Stimulated activated CD4-positive, alpha-beta T cell treated with anti-CD3 and anti-CD28 coated beads, Interleukin-4, amount 100 ng/mL, for 4 hours (primary cell): ENCODE measurements at regions not wholly inside any gene's neighbourhood (a gene's known extent, or its start where the extent isn't known, plus 50 kb on each side); places are given as distances from the start of the nearest gene placed in this dataset.

Experiments used
- DNase-seq, 2 experiments: peaks; one replicate each; pipeline ENCODE4 v3.0.0-alpha.2; 2020

- DNase-seq, result no peak
These were observed 182.4 kb downstream of the TRIM27 start for GRCh38 chr6:28741363-28741762.

GRCh38 chr6:28742668-28743270, 181.0 kb downstream of the TRIM27 start:
- no peak for DNase-seq

GRCh38 chr6:28743271-28743789, 180.5 kb downstream of the TRIM27 start:
- DNase-seq, result no peak

GRCh38 chr6:28747083-28747630, 176.6 kb downstream of the TRIM27 start:
- no peak for DNase-seq

GRCh38 chr6:28747631-28748157, 176.1 kb downstream of the TRIM27 start:
- DNase-seq, result no peak

GRCh38 chr6:28748192-28748591, 175.6 kb downstream of the TRIM27 start:
- no peak for DNase-seq

GRCh38 chr6:28750926-28751458, 172.8 kb downstream of the TRIM27 start:
- no peak for DNase-seq

- no peak for DNase-seq
These were observed 172.3 kb downstream of the TRIM27 start for GRCh38 chr6:28751514-28751913.

GRCh38 chr6:28751963-28752350, 171.8 kb downstream of the TRIM27 start:
- DNase-seq, result no peak

- no peak for DNase-seq
These were observed 166.2 kb downstream of the TRIM27 start for GRCh38 chr6:28757429-28758045.

GRCh38 chr6:28758046-28758817, 165.6 kb downstream of the TRIM27 start:
- DNase-seq, result no peak

- DNase-seq, result no peak
These were observed 165.0 kb downstream of the TRIM27 start for GRCh38 chr6:28758818-28759235.

- no peak for DNase-seq
These were observed 159.6 kb downstream of the TRIM27 start for GRCh38 chr6:28764014-28764723.

- no peak for DNase-seq
These were observed 159.0 kb downstream of the TRIM27 start for GRCh38 chr6:28764761-28765282.

- no peak for DNase-seq
These were observed 157.8 kb downstream of the TRIM27 start for GRCh38 chr6:28765978-28766351.

GRCh38 chr6:28766426-28766825, 157.4 kb downstream of the TRIM27 start:
- no peak for DNase-seq

- no peak for DNase-seq
These were observed 156.7 kb downstream of the TRIM27 start for GRCh38 chr6:28767133-28767532.

- no peak for DNase-seq
These were observed 156.1 kb downstream of the TRIM27 start for GRCh38 chr6:28767691-28768090.

- no peak for DNase-seq
These were observed 155.4 kb downstream of the TRIM27 start for GRCh38 chr6:28768187-28768913.

- DNase-seq, result no peak
These were observed 154.0 kb downstream of the TRIM27 start for GRCh38 chr6:28769626-28770402.

- no peak for DNase-seq
These were observed 153.1 kb downstream of the TRIM27 start for GRCh38 chr6:28770732-28771131.
